ENCODE measurements at regions not wholly inside any gene's neighbourhood (a gene's known extent, or its start where the extent isn't known, plus 50 kb on each side); places are given as distances from the start of the nearest gene placed in this dataset.

- Histone ChIP-seq H3K36me3 (no peaks in the 10 kb centered on the region), H3K9me3 (no peaks in the 10 kb centered on the region), H3K27me3 (peaks cover 0 to 69% (median 35%) of the 10 kb centered on the region in 7 donors), H3K27ac (no peak overlapping the region), H3K4me1 (no peaks in the 10 kb centered on the region), H3K4me3 (no peak overlapping the region)
- intact Hi-C loops (cut with DNase I), result no loop called here
- ATAC-seq (no peak), DNase-seq (no peak)
- 34 to 46% methylated on average over 4 of the region's 4 CpGs for whole genome bisulfite sequencing, 2 donors
- TF ChIP-seq CTCF (IDR thresholded peaks at IDR 0.05), result no peak
Measured at GRCh38 chr14:36443374-36443773, 76.7 kb downstream of the NKX2-1 start.

- DNase-seq (no peak), ATAC-seq (no peak)
- no peaks in the 10 kb centered on the region for H3K36me3 ChIP-seq
- no peaks in the 10 kb centered on the region for H3K9me3 ChIP-seq
- H3K27me3 ChIP-seq, result peaks cover 0 to 71% (median 35%) of the 10 kb centered on the region in 7 donors
- intact Hi-C loops (cut with DNase I), result no loop called here
- H3K4me3 ChIP-seq, result no peak overlapping the region
- H3K27ac ChIP-seq, result no peak overlapping the region
- whole genome bisulfite sequencing, 2 donors, result 46 to 51% methylated on average over 4 of the region's 4 CpGs
- H3K4me1 ChIP-seq, result no peaks in the 10 kb centered on the region
- TF ChIP-seq CTCF (IDR thresholded peaks at IDR 0.05), result no peak
Measured at GRCh38 chr14:36442824-36443241, 77.2 kb downstream of the NKX2-1 start.

- H3K4me3 ChIP-seq, result no peak overlapping the region
- intact Hi-C loops (cut with DNase I), result no loop called here
- TF ChIP-seq CTCF (IDR thresholded peaks at IDR 0.05), result no peak
- H3K36me3 ChIP-seq, result no peaks in the 10 kb centered on the region
- no peak for DNase-seq
- H3K27ac ChIP-seq, result no peak overlapping the region
- H3K4me1 ChIP-seq, result no peaks in the 10 kb centered on the region
- peaks cover 0 to 72% (median 41%) of the 10 kb centered on the region in 7 donors for H3K27me3 ChIP-seq
- ATAC-seq, result no peak
- H3K9me3 ChIP-seq, result no peaks in the 10 kb centered on the region
Measured at GRCh38 chr14:36441283-36441682, 78.7 kb downstream of the NKX2-1 start.

GRCh38 chr14:36439766-36440165 is 80.3 kb downstream of the NKX2-1 start:
- H3K27ac ChIP-seq, result no peak overlapping the region
- no peaks in the 10 kb centered on the region for H3K9me3 ChIP-seq
- intact Hi-C loops (cut with DNase I), result no loop called here
- DNase-seq, result no peak
- ATAC-seq, result no peak
- H3K4me3 ChIP-seq, result no peak overlapping the region
- peaks cover 0 to 67% (median 38%) of the 10 kb centered on the region in 7 donors for H3K27me3 ChIP-seq
- H3K4me1 ChIP-seq, result no peaks in the 10 kb centered on the region
- H3K36me3 ChIP-seq, result no peaks in the 10 kb centered on the region
- no peak for TF ChIP-seq CTCF (IDR thresholded peaks at IDR 0.05)
- 34 to 43% methylated on average over 4 of the region's 4 CpGs for WGBS, 2 donors

- TF ChIP-seq CTCF (IDR thresholded peaks at IDR 0.05), result no peak
- H3K27me3 ChIP-seq, result peaks cover 0 to 67% (median 38%) of the 10 kb centered on the region in 7 donors
- ATAC-seq (no peak), DNase-seq (no peak)
- no peaks in the 10 kb centered on the region for H3K4me1 ChIP-seq
- intact Hi-C loops (cut with DNase I), result no loop called here
- no peak overlapping the region for H3K27ac ChIP-seq
- H3K36me3 ChIP-seq, result no peaks in the 10 kb centered on the region
- no peaks in the 10 kb centered on the region for H3K9me3 ChIP-seq
- WGBS, 2 donors, result 63 to 67% methylated on average over 4 of the region's 4 CpGs
- no peak overlapping the region for H3K4me3 ChIP-seq
Measured at GRCh38 chr14:36438883-36439282, 81.1 kb downstream of the NKX2-1 start.
